ENCODE measurements at regions not wholly inside any gene's neighbourhood (a gene's known extent, or its start where the extent isn't known, plus 50 kb on each side); places are given as distances from the start of the nearest gene placed in this dataset.

GRCh38 chr7:17545348-17545747, 246.9 kb downstream of the AHR start:
- no peak for DNase-seq
- Histone ChIP-seq H3K36me3 (no peaks in the 10 kb centered on the region), H3K4me1 (peaks cover 0 to 3% of the 10 kb centered on the region in 2 donors), H3K27me3 (no peaks in the 10 kb centered on the region), H3K9me3 (no peaks in the 10 kb centered on the region), H3K4me3 (no peak overlapping the region), H3K27ac (peak overlapping the region; percentile 7 to 34)
- intact Hi-C loops (cut with DNase I; ENCODE audit: low total_unique reads) = no loop called here
- TF ChIP-seq CTCF (IDR thresholded peaks at IDR 0.05) = no peak
- no peak for TF ChIP-seq POLR2A (IDR thresholded peaks at IDR 0.05)

GRCh38 chr7:17546189-17546588, 247.7 kb downstream of the AHR start:
- Histone ChIP-seq H3K27ac (peak overlapping the region; percentile 15 to 34), H3K4me1 (peaks cover 0 to 3% of the 10 kb centered on the region in 2 donors), H3K4me3 (no peak overlapping the region), H3K9me3 (no peaks in the 10 kb centered on the region), H3K27me3 (no peaks in the 10 kb centered on the region), H3K36me3 (no peaks in the 10 kb centered on the region)
- intact Hi-C loops (cut with DNase I; ENCODE audit: low total_unique reads) = no loop called here
- TF ChIP-seq POLR2A (IDR thresholded peaks at IDR 0.05) (no peak), CTCF (IDR thresholded peaks at IDR 0.05) (no peak)
- no peak for DNase-seq

- intact Hi-C loops (cut with DNase I; ENCODE audit: low total_unique reads) = no loop called here
- H3K4me3 ChIP-seq = no peak overlapping the region
- TF ChIP-seq POLR2A (IDR thresholded peaks at IDR 0.05) (no peak), CTCF (IDR thresholded peaks at IDR 0.05) (no peak)
- no peaks in the 10 kb centered on the region for H3K27me3 ChIP-seq
- peak overlapping the region; percentile 15 to 34 for H3K27ac ChIP-seq
- H3K9me3 ChIP-seq = no peaks in the 10 kb centered on the region
- H3K4me1 ChIP-seq = peaks cover 0 to 3% of the 10 kb centered on the region in 2 donors
- H3K36me3 ChIP-seq = no peaks in the 10 kb centered on the region
- DNase-seq = no peak
Observed at GRCh38 chr7:17546592-17546991, 248.1 kb downstream of the AHR start.

GRCh38 chr7:17548014-17548653, 249.7 kb downstream of the AHR start:
- Histone ChIP-seq H3K4me1 (peaks cover 0 to 3% of the 10 kb centered on the region in 2 donors), H3K27ac (no peak overlapping the region), H3K36me3 (no peaks in the 10 kb centered on the region), H3K4me3 (no peak overlapping the region), H3K9me3 (no peaks in the 10 kb centered on the region), H3K27me3 (no peaks in the 10 kb centered on the region)
- no peak for DNase-seq
- intact Hi-C loops (cut with DNase I; ENCODE audit: low total_unique reads) = no loop called here
- TF ChIP-seq POLR2A (IDR thresholded peaks at IDR 0.05) = no peak
- no peak for TF ChIP-seq CTCF (IDR thresholded peaks at IDR 0.05)

GRCh38 chr7:17549406-17549805, 251.0 kb downstream of the AHR start:
- TF ChIP-seq POLR2A (IDR thresholded peaks at IDR 0.05) (no peak), CTCF (IDR thresholded peaks at IDR 0.05) (no peak)
- intact Hi-C loops (cut with DNase I; ENCODE audit: low total_unique reads) = no loop called here
- Histone ChIP-seq H3K4me3 (no peak overlapping the region), H3K36me3 (no peaks in the 10 kb centered on the region), H3K27ac (no peak overlapping the region), H3K27me3 (no peaks in the 10 kb centered on the region), H3K9me3 (no peaks in the 10 kb centered on the region), H3K4me1 (peaks cover 0 to 3% of the 10 kb centered on the region in 2 donors)
- no peak for DNase-seq
